ENCODE measurements at regions not wholly inside any gene's neighbourhood (a gene's known extent, or its start where the extent isn't known, plus 50 kb on each side); places are given as distances from the start of the nearest gene placed in this dataset.

DNA sequence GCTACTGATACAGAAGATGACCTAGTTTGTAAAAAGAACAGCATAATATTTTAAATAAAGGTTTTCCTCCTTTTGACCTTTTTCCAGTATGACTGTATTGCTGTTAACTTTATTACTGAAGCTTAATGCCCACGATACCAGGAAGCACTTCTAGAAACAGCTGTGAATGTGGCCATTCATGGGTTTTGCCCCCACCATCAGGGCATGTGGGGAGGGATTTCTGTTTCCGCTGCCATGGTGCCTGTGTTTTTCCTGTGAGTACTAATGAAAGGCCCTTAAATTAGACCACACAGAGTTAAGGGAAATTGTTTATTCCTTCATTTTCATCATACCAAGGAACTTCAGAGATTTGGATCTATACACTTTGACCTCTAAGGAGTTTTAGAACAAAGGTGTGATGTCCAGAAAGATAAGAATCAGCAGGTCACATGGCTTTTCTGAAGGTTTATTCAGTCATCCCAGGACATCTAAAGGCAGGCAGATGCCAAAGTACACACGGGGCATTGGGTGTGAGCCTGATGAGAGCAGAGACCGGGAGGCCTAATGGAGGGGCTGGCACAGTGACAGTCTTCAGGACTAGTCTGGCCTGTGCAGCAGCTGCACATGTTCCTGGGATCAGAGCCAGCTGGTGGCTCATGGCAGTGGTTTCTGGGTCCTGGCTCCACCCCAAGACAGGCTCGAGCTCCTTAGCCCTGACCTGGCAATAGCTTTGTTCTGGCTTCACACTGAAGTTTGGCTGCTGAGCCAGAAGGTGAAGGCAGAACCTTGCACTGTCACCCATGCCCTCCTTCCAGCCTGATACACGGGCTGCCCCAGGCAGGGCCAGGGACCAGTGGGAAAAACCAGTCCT, 190.9 kb downstream of the REEP3 start (continued):
- TF ChIP-seq ZNF114 (CRISPR knock-in tag; IDR thresholded peaks at IDR 0.05) (no peak), NANOG (IDR thresholded peaks at IDR 0.05; ENCODE audit: borderline replicate concordance) (no peak), EZH2phosphoT487 (IDR thresholded peaks at IDR 0.05; ENCODE audit: unreplicated experiment) (no peak), ZNF331 (CRISPR knock-in tag; IDR thresholded peaks at IDR 0.05; ENCODE audit: low read depth) (no peak)

DNA sequence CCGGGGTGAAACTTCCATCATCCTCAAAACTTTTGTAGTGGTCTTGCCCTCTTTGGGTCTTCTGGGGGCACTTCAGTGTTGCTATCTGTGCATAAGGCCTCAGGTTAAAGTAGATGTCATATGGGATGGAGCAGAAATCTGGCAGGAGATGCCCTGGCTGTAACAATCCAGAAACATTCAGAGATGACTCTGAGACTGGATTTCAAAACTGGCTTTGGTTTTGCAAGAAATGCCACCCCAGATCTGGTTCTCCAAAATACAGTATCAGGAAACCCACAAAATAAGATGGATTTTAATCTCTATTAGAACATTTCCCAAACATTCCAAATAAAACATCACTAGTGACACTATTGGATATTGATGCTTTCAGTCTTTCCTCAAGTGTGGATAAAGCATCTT, 191.5 kb downstream of the REEP3 start:
- peak overlapping the region; percentile 78 for H3K27ac ChIP-seq (ENCODE audit: low read depth)
- Mint-ChIP-seq H3K9me3 (no peaks in the 10 kb centered on the region), H3K4me3 (peak overlapping the region; percentile 54; the same call in 2 of the 3 replicates), H3K27me3 (ENCODE audit: insufficient read depth, low read depth, poor library complexity) (peaks cover 8% of the 10 kb centered on the region), H3K4me1 (peaks cover 56% of the 10 kb centered on the region), H3K36me3 (ENCODE audit: low read depth) (peaks cover 5% of the 10 kb centered on the region; the same call in 1 of the 3 replicates), H3K27ac (peak overlapping the region; percentile 97)
- no peak overlapping the region for H3K4me3 ChIP-seq
- H3K27me3 ChIP-seq (ENCODE audit: insufficient read depth) = no peaks in the 10 kb centered on the region
- no peak for DNase-seq (ENCODE audit: low spot score)
- no peak for ATAC-seq
- H3K4me2 ChIP-seq = peak overlapping the region; percentile 29
- peaks cover 52% of the 10 kb centered on the region for H3K4me1 ChIP-seq (ENCODE audit: insufficient read depth)
- H3K9me2 ChIP-seq (ENCODE audit: insufficient read depth) = no peaks in the 10 kb centered on the region
- peaks cover 6% of the 10 kb centered on the region; the same call in 1 of the 2 replicates for H3F3A ChIP-seq (replicated peaks; ENCODE audit: low read depth)
- H3K79me2 ChIP-seq (replicated peaks; ENCODE audit: insufficient read depth) = no peaks in the 10 kb centered on the region
- no peak overlapping the region for H2AFZ ChIP-seq
- no peaks in the 10 kb centered on the region for H3K36me3 ChIP-seq (ENCODE audit: insufficient read depth)
- TF ChIP-seq, protein P1, sequence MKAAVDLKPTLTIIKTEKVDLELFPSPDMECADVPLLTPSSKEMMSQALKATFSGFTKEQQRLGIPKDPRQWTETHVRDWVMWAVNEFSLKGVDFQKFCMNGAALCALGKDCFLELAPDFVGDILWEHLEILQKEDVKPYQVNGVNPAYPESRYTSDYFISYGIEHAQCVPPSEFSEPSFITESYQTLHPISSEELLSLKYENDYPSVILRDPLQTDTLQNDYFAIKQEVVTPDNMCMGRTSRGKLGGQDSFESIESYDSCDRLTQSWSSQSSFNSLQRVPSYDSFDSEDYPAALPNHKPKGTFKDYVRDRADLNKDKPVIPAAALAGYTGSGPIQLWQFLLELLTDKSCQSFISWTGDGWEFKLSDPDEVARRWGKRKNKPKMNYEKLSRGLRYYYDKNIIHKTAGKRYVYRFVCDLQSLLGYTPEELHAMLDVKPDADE (IDR thresholded peaks at IDR 0.05) = no peak
- no peaks in the 10 kb centered on the region for H4K20me1 ChIP-seq (replicated peaks; ENCODE audit: insufficient read depth)

DNA sequence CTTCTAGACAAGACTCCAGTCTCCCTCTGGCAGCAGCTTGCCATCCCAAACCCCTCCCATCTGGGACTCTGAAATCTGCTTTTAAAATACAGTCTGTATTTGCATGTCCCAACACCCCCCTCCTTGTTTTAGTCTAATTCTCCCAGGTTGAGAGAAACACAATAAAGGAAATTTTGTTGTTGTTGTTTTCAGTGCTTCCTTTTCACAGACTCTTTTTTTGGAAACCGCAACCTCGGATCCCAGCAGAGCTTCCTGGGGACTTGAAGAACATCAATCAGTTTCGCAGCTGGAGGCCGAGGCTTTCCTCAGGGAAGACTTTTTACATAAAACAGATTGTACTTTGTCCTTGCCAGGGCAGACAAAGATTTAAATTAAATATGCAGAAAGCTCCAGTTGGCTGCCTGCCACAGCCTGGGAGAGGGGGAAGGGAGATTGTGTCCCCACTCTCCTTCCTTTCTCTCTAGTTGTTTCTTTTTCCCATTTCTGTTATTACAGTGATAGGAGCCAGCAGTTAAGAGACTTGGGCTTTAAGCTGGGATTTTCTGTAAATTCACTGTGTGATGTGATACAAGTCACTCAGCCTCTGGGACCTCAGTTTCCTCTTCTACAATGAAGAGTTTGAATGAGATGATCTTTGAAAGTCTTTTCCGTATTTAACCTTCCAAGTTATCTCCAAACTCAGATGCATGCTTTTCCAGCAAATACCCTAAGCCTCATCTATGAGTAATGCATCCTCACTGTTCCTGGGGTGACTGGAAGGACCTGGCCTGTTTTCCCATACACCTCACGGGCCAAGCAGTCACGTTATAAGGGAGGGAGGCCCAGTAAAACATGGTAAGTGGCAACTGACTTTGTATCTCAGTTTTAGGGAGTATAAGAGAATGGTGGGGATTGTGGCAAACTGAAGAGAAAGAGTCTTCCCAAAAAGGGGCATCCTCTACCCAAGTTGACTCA, 192.3 kb downstream of the REEP3 start:
- peak; percentile 99 for DNase-seq (ENCODE audit: low spot score)
- peak overlapping the region; percentile 29 for H3K4me2 ChIP-seq
- no peaks in the 10 kb centered on the region for H4K20me1 ChIP-seq (replicated peaks; ENCODE audit: insufficient read depth)
- no peaks in the 10 kb centered on the region for H3K79me2 ChIP-seq (replicated peaks; ENCODE audit: insufficient read depth)
- Mint-ChIP-seq H3K36me3 (ENCODE audit: low read depth) (peaks cover 5% of the 10 kb centered on the region; the same call in 1 of the 3 replicates), H3K4me1 (peaks cover 64% of the 10 kb centered on the region), H3K9me3 (no peaks in the 10 kb centered on the region), H3K4me3 (peak overlapping the region; percentile 54), H3K27me3 (ENCODE audit: insufficient read depth, low read depth, poor library complexity) (peaks cover 10% of the 10 kb centered on the region), H3K27ac (peak overlapping the region; percentile 97)
- H3F3A ChIP-seq (replicated peaks; ENCODE audit: low read depth) = peaks cover 6% of the 10 kb centered on the region; the same call in 1 of the 2 replicates
- H3K4me3 ChIP-seq = peak overlapping the region; percentile 31
- H3K9me2 ChIP-seq (ENCODE audit: insufficient read depth) = no peaks in the 10 kb centered on the region
- H3K27me3 ChIP-seq (ENCODE audit: insufficient read depth) = no peaks in the 10 kb centered on the region
- peak; percentile 90 for ATAC-seq
- H2AFZ ChIP-seq = no peak overlapping the region
- H3K27ac ChIP-seq (ENCODE audit: low read depth) = peak overlapping the region; percentile 90
- H3K36me3 ChIP-seq (ENCODE audit: insufficient read depth) = no peaks in the 10 kb centered on the region
- H3K4me1 ChIP-seq (ENCODE audit: insufficient read depth) = peaks cover 54% of the 10 kb centered on the region
- TF ChIP-seq JUNB (IDR thresholded peaks at IDR 0.05; ENCODE audit: unreplicated experiment) = no peak
- TF ChIP-seq, protein P2, sequence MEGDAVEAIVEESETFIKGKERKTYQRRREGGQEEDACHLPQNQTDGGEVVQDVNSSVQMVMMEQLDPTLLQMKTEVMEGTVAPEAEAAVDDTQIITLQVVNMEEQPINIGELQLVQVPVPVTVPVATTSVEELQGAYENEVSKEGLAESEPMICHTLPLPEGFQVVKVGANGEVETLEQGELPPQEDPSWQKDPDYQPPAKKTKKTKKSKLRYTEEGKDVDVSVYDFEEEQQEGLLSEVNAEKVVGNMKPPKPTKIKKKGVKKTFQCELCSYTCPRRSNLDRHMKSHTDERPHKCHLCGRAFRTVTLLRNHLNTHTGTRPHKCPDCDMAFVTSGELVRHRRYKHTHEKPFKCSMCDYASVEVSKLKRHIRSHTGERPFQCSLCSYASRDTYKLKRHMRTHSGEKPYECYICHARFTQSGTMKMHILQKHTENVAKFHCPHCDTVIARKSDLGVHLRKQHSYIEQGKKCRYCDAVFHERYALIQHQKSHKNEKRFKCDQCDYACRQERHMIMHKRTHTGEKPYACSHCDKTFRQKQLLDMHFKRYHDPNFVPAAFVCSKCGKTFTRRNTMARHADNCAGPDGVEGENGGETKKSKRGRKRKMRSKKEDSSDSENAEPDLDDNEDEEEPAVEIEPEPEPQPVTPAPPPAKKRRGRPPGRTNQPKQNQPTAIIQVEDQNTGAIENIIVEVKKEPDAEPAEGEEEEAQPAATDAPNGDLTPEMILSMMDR (conservative IDR thresholded peaks at IDR 0.05; ENCODE audit: low read depth in 2 of 2) = no peak
- TF ChIP-seq, protein P1 (IDR thresholded peaks at IDR 0.05) = peak; percentile 65; the same call in 1 of the 2 replicates
- TF ChIP-seq ZNF114 (CRISPR knock-in tag; IDR thresholded peaks at IDR 0.05) = peak; percentile 83; the same call in 1 of the 2 replicates
- peak; percentile 96 for TF ChIP-seq NANOG (IDR thresholded peaks at IDR 0.05; ENCODE audit: borderline replicate concordance)
- peak; percentile 53 for TF ChIP-seq CREB1 (CRISPR knock-in tag; IDR thresholded peaks at IDR 0.05; ENCODE audit: low read depth)
- TF ChIP-seq POLR2AphosphoS5 (IDR thresholded peaks at IDR 0.05; ENCODE audit: low read depth) = peak; percentile 33; the same call in 1 of the 2 replicates
